ENCODE measurements at regions not wholly inside any gene's neighbourhood (a gene's known extent, or its start where the extent isn't known, plus 50 kb on each side); places are given as distances from the start of the nearest gene placed in this dataset.
"Not testable (repeated sequence)": the region's sequence is repeated elsewhere in the genome, so short reads cannot be mapped to it uniquely, and the experiment has no call there.

DNA sequence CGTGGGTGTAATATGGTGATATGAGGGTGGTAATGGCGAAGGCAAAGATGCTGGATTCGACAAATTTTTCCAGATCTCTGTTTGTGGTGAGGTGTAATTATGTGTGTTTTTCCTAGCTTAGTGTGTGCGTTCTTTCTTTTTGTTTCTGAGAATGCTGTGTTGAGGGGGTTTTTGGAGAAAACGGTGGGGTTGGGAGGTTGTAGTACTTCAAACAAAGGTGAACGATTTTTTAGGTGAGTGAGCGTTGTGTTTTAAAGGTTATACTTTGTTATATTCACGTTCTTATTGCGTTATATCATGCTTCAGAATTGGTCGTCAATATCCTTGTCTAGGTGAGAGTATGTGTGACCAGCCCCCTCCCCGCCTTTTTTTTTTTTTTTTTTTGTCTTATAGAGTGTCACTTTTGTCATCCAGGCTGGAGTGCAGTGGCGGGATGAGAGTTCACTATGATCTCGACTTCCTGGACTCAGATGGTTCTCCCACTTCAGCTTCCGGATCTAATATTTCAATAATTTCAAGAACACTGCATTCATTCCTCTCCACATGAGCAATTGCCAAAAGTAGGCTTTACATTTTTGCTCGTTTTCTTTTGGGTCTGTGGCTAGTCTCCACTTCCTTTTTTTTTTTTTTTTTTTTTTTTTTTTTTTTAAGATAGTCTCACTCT lies 82.2 kb upstream of the RNU2-1 start:
- no peak overlapping the region for H3K4me3 ChIP-seq (replicated peaks; ENCODE audit: low read depth, low read length)
- TF ChIP-seq, protein P1, sequence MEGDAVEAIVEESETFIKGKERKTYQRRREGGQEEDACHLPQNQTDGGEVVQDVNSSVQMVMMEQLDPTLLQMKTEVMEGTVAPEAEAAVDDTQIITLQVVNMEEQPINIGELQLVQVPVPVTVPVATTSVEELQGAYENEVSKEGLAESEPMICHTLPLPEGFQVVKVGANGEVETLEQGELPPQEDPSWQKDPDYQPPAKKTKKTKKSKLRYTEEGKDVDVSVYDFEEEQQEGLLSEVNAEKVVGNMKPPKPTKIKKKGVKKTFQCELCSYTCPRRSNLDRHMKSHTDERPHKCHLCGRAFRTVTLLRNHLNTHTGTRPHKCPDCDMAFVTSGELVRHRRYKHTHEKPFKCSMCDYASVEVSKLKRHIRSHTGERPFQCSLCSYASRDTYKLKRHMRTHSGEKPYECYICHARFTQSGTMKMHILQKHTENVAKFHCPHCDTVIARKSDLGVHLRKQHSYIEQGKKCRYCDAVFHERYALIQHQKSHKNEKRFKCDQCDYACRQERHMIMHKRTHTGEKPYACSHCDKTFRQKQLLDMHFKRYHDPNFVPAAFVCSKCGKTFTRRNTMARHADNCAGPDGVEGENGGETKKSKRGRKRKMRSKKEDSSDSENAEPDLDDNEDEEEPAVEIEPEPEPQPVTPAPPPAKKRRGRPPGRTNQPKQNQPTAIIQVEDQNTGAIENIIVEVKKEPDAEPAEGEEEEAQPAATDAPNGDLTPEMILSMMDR (IDR thresholded peaks at IDR 0.05; ENCODE audit: low read depth, low read length, missing control alignments): no peak
- DNase-seq (ENCODE audit: extremely low read depth, low read depth): no peak

DNA sequence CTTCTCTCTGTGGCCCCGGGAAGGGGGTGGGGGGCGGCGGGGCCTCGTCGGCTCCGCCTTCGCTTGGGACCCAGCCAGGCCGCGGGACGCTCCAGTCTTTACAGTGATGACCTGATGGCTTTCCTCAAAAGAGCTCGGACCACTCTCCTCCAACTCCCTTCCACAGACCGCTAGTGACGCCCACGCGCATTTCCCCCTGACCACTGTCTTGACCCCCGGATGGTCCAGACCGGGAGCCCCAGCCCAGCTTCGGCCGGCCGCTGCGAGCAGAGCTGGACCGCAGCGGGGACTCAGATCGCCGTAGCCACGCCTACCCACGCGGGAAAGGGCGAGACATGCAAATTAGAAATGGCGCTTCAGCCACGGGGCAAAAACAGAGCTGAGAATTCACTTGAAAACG lies 81.6 kb upstream of the RNU2-1 start:
- TF ChIP-seq, protein P1 (IDR thresholded peaks at IDR 0.05; ENCODE audit: low read depth, low read length, missing control alignments): no peak
- no peak for DNase-seq (ENCODE audit: extremely low read depth, low read depth)
- no peak overlapping the region for H3K4me3 ChIP-seq (replicated peaks; ENCODE audit: low read depth, low read length)

DNA sequence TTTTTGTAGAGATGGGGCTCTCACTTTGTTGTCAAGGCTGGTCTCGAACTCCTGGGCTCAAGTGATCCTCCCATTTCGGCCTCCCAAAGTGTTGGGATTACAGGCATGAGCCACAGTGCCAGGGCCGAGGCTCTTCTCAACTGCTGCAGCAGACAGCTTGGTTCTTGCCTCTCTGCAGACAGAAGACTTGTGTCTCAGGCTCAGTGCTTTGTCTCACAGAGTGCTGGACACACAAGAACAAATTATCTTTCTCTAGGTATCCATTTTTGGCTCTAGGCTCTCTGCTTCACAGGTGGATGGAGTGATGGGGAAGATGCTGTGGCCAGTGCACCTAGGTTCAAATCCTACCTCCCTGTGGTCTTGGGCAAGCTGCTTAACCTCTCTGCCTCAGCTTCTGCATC lies 80.8 kb upstream of the RNU2-1 start:
- DNase-seq (ENCODE audit: extremely low read depth, low read depth): no peak
- TF ChIP-seq, protein P1 (IDR thresholded peaks at IDR 0.05; ENCODE audit: low read depth, low read length, missing control alignments): no peak

DNA sequence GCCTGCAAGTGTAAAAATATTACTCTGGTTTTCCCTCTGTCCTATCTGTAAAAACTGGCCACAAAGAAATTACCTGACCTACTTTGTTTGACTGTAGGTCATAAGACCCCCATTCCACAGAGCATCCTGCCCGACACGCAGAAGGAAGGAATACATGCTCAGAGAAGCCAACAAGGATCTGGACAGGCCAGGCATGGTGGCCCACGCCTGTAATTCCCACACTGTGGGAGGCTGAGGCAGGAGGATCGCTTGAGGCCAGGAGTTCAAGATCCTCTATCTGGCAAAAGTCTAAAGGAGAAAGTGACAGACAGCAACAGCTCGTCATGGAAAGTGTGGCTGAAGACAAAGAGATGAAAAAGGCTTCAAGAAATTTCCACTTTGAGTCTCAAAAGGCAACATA lies 78.2 kb upstream of the RNU2-1 start:
- DNase-seq (ENCODE audit: extremely low read depth, low read depth): no peak
- TF ChIP-seq, protein P1 (IDR thresholded peaks at IDR 0.05; ENCODE audit: low read depth, low read length, missing control alignments): no peak
- H3K4me3 ChIP-seq (replicated peaks; ENCODE audit: low read depth, low read length): no peak overlapping the region

More for the DNA sequence above, 80.8 kb upstream of the RNU2-1 start:
- no peak overlapping the region for H3K4me3 ChIP-seq (replicated peaks; ENCODE audit: low read depth, low read length)

- TF ChIP-seq, protein P1 (IDR thresholded peaks at IDR 0.05; ENCODE audit: low read depth, low read length, missing control alignments): no peak
- DNase-seq (ENCODE audit: extremely low read depth, low read depth): no peak
- no peak overlapping the region for H3K4me3 ChIP-seq (replicated peaks; ENCODE audit: low read depth, low read length)
Measured at GRCh38 chr17:43309505-43310332, 75.9 kb upstream of the RNU2-1 start.

DNA sequence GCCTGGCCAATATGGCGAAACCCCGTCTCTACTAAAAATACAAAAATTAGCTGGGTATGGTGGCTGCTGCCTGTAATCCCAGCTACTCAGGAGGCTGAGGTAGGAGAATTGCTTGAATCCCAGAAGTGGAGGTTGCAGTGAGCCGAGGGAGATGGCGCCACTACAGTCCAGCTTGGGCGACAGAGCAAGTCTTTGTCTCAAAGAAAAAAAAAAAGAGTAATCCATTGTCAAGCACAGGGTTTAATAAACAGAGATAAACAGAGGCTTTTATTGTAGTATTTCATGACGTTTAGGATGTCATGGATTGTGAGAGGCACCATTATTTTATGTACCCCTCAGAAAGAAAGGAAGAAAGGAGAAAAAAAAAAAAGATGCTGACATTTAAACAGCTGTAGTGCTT lies 75.2 kb upstream of the RNU2-1 start:
- DNase-seq (ENCODE audit: extremely low read depth, low read depth): no peak
- TF ChIP-seq, protein P1 (IDR thresholded peaks at IDR 0.05; ENCODE audit: low read depth, low read length, missing control alignments): no peak
- H3K4me3 ChIP-seq (replicated peaks; ENCODE audit: low read depth, low read length): no peak overlapping the region

- not testable (repeated sequence) for DNase-seq (ENCODE audit: extremely low read depth, low read depth)
Measured at GRCh38 chr17:43304792-43305191, 71.0 kb upstream of the RNU2-1 start.

GRCh38 chr17:43303049-43303448 lies 69.3 kb upstream of the RNU2-1 start:
- DNase-seq (ENCODE audit: extremely low read depth, low read depth); H3K4me3 ChIP-seq (replicated peaks; ENCODE audit: low read depth, low read length): not testable (repeated sequence)

More at GRCh38 chr17:43304792-43305191, 71.0 kb upstream of the RNU2-1 start:
- not testable (repeated sequence) for H3K4me3 ChIP-seq (replicated peaks; ENCODE audit: low read depth, low read length)

DNA sequence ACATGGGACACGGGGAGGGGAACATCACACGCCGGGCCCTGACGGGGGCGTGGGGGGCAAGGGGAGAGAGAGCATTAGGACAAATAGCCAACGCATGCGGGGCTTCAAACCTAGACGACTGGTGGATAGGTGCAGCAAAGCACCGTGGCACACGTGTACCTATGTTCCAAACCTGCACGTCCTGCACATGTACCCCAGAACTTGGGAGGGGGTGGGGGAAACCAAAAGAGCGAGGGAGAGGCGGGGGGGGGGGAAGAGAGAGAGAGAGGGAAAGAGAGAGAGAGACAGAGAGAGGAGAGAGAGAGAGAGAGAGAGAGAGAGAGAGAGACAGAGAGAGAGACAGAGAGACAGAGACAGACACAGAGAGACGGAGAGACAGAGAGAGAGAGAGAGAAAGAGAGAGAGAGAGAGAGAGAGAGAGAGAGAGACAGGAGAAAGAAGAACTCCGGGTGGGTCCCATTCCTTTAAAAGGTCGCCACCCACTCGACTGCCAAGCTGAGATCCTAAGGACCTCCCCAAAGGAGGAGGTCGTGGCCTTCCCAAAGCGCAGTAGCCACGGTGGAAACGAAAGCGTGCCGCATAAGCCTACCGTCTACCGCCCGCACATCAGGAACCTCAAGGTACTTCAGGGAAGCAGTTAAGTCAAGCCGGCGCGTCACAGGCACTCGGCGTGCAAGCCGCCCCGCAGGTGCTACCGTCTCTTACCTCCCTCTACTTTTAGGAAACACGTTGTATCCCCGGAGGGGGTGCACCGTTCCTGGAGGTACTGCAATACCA lies 65.7 kb upstream of the RNU2-1 start:
- DNase-seq (ENCODE audit: extremely low read depth, low read depth); H3K4me3 ChIP-seq (replicated peaks; ENCODE audit: low read depth, low read length): not testable (repeated sequence)

DNA sequence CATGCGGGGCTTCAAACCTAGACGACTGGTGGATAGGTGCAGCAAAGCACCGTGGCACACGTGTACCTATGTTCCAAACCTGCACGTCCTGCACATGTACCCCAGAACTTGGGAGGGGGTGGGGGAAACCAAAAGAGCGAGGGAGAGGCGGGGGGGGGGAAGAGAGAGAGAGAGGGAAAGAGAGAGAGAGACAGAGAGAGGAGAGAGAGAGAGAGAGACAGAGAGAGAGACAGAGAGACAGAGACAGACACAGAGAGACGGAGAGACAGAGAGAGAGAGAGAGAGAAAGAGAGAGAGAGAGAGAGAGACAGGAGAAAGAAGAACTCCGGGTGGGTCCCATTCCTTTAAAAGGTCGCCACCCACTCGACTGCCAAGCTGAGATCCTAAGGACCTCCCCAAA lies 55.9 kb upstream of the RNU2-1 start:
- DNase-seq (ENCODE audit: extremely low read depth, low read depth); H3K4me3 ChIP-seq (replicated peaks; ENCODE audit: low read depth, low read length): not testable (repeated sequence)

All from HFF-Myc (cell line).